ELF-1 (cell line): ENCODE measurements at regions not wholly inside any gene's neighbourhood (a gene's known extent, or its start where the extent isn't known, plus 50 kb on each side); places are given as distances from the start of the nearest gene placed in this dataset.
A peak's percentile ranks its signal among the peaks of the same experiment; 100 is the strongest.

Source experiments
- DNase-seq: peaks from one replicate; pipeline ENCODE4 v3.0.0-alpha.2; 2016; ENCODE audit warnings: low read depth, low spot score

DNA sequence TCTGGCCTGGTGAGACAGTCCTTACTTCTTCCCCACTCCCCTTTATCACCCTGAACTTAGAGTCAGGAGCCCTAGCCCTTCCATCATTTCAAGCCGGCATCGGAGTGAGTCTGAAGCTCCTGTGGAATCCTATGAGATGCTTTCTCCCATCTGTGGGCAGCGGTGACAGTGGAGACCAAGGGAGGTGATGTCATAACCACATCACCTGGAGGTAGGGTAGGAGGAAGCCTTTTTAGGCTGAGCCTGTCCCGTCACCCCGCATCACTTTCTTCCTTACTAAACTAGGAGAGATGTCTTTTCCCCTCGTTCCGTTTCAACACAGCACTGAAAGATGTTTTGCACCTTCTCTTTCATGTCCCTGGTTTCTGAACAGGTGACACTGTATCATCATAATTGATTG lies 124.1 kb upstream of the WWC1 start:
- no peak for DNase-seq

DNA sequence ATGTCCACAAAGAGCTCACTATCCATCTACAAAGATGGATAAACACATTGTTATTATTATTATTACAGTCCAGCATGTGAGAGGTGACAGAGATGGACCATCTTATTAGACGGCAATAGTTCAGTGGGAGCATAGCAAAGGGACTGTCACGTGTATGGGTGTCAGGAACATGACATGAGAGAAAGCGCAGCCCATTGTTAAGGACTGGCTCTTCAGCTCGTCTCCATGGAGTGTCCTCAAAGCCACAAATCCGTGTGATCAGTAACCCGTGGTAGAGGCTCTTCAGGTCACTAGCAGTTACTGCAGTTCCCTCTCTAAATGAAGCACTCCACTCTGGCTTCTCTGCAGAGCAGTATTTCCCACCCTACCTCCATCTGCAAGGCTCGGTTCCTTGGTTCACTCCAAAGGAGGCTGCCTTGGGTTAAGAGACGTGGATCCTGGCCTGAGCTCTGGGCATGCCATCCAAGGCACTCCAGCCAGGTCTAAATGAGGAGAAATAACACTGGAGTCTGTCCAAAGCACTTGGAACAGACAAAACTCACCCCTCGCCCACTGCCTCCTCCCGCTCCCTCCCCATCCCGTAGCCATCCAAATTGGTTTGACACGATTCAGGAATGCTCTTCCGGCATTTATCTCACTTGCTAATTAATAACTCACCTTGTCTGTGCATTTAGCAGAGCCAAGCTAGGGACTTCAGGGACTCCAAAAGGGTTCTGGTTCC lies 122.3 kb upstream of the WWC1 start:
- DNase-seq = no peak

DNA sequence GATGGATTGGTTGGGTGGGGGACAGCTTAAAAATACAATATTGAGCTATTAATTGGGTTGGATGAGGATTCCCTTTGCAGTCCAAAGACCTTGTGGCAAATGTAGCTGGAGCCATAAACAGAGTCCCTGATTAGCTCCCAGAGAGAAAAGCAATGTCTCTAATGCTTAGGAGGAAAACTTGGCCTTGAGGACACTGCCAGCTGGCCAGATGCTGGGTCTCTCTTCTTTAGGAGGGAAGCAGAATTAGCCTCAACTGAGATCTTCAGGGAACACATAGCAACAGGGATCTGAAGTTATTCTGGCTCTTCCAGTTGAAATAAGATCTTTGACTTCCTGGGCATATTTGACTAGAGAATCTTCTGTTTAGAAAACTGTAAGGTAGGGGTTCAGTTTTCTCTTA lies 121.7 kb upstream of the WWC1 start:
- DNase-seq = no peak

DNA sequence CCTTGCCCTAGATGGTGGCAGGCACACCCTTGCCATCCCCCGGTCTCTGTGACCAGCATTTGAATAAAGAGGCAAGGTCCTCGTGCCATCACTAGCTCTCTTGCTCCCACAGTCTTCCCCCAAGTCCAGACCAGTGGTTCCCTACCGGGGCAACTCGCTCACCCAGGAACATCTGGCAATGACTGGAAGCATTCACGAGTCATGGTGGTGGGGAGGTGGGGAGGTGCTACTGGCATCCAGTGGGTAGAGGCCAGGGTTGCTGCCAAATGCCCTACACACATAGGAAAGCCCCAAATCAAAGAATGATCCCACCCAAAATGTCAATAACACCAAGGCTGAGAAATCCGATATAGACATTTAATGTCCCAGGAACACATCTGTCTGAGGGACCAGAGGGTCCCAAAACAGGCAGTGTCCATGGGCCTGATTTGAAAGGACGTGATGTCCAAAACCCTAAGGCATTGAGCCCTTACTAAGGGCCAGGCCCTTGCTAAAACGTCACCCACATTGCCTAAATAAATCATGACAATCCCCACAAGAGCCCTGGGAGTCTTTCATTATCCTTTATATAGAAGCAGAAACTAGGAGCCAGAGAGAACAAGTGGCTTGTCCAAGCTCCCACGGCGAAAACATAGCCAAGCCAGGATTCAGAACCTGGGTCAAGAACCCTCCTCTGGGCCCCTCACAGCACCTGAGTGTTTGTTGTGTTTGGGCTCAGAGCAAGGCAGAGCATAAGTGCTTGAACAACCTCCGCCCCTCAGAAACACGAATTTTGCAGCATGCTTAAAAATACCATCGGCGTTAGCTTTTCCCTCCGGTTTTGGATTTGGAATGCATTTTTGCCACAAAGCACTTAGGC lies 119.3 kb upstream of the WWC1 start:
- no peak for DNase-seq

- no peak for DNase-seq
Measured at GRCh38 chr5:168172760-168173223, 118.7 kb upstream of the WWC1 start.

DNA sequence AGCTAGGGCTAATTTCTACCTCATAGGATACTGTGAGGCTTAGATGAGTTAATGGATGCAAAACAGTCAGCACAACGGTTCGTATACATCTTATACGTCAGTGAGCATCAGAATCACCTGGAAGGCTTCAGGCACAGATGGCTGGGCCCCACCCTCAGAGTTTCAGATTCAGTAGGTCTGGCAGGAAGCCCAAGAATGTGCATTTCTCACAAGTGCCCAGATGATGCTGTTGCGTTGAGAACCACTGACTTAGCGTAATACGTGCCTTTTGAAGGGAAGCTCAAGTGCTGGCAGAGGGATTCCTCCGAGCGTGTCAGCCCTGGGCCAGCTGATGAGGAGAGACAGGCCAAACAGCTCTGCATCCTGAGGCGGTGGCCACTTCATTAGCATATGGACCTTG lies 117.1 kb upstream of the WWC1 start:
- DNase-seq = peak; percentile 36

DNA sequence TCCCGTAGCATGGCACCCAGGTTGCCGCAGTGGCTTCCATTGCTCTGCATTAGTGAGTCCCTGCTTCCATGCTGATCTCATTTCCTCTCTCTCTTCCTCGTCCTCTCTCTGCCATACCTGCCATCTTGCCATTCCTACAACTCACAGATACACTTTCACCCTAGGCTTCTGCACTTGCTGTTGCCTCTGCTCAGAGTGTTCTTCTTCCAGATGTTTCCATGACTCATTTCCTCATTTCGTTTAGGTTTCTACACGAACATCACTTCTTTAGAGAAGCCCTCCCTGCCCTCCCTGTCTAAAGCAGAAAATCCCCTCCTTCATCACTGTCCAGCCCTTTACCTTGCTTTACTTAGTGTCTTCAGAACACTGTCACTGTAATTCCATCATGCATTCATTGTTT lies 115.2 kb upstream of the WWC1 start:
- DNase-seq = no peak

- no peak for DNase-seq
Measured at GRCh38 chr5:168176941-168177340, 114.5 kb upstream of the WWC1 start.

- peak; percentile 93 for DNase-seq
Measured at GRCh38 chr5:168177831-168178450, 113.5 kb upstream of the WWC1 start.

GRCh38 chr5:168179192-168179593 lies 112.3 kb upstream of the WWC1 start:
- no peak for DNase-seq

DNA sequence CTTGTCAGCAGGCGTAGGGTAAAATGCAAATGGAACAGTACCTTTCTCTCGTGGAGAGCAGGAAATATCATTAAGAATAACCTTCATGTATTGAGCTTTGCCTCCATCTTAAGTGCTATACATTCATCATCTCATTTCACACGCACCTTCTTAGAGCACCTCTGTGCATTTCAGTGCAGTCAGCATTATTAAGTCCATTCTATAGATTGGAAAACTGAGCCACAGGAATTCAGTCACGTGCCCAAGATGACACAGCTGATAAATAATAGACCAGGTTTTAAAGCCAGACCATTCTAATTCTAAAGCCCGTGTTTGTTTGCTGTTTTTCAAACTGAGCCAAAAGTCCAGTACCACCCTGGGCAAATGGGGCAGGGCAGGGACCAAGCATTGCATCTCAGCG lies 109.2 kb upstream of the WWC1 start:
- DNase-seq = no peak

- DNase-seq = no peak
Measured at GRCh38 chr5:168184103-168184502, 107.3 kb upstream of the WWC1 start.

DNA sequence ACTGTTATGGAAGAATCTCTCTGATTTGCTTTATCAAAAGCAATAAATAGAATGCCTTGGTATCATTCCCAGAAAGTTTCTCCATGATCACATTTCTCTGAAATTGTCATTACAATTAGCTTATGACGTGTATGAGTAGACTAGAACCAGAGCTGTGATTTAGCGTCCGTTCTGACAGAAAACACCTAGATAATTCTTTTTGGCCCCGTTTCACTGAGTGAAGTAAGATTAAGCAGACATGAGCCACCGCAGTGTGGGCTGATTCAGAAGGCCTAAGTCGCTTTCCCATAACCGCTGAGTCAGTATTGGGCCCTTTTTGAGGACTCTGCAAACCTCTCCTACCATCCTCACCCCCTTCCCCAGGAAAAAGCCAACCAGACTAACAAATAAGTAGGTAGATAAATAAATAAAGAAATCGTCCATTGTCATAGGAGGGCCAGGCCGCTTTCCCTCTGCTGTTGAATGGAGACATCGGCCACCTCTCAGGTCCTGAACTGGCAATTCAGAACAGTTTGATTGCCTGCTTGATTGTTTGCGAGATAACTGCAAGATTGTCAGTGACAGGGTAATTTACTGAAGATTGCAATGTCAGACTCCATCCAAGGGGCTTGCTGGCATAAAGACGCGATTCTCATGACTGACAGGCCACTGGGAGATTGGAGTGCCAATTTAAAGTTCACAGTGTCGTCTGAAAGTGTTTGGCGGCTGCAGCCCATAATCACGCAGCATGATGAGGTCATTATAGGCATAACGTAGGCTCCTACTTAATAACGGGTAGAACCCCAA lies 105.0 kb upstream of the WWC1 start:
- no peak for DNase-seq

DNA sequence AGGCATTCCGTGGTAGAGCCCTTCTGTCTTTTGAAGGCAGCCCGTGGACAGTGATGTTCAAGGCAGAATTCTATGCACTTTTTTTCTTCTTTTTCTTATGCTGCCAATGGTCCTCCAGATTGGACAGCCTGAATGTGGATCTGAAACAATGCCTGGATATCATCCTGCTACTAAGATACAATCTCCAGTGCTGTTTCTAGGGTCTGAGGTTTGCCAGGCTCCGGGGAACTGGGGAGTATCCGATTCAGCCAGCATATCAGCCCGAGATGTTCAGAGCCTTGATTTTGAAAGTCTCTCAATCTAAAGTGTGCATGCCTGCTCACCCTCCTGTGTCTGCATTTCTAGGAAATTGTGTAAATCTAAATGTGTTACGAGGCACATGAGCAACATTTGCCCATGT lies 103.8 kb upstream of the WWC1 start:
- no peak for DNase-seq

DNA sequence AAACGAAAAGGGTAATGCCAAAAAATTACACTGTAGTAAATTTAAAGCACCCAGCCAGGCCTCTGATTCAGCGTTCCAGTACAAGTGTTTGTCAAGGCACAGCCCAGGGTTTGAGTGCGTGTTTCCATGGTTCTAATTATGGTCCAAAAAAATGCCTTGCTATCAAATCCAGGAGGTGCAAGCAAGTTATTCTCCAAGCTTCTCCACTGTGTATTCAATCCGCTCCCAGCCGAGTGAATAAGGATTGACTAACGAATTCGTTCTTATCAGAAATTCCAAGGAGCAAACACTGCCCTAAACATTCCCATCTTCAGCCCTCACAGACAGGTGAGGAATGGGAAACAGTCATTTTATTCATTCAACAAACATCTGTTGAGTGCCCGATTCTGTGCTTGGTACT lies 103.3 kb upstream of the WWC1 start:
- no peak for DNase-seq

DNA sequence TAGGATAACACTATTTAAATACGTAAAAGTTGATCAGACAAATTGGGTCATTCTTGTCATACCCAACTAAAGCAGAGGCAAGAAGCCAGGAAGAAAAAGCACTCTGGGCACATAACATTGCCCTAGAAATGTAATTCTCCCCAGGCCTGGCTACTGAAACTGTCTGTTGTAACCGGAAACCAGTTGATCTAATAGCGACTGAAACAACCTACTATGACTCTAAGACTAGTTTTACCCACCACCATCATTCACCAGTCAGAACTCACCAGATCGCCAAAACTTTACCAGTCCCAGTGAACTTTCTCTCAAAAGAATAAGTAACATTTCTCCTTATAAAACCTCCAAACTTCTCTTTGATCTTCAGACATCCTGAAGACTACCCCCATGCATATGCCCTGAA lies 99.3 kb upstream of the WWC1 start:
- DNase-seq = no peak

GRCh38 chr5:168193493-168194250 lies 97.8 kb upstream of the WWC1 start:
- no peak for DNase-seq

DNA sequence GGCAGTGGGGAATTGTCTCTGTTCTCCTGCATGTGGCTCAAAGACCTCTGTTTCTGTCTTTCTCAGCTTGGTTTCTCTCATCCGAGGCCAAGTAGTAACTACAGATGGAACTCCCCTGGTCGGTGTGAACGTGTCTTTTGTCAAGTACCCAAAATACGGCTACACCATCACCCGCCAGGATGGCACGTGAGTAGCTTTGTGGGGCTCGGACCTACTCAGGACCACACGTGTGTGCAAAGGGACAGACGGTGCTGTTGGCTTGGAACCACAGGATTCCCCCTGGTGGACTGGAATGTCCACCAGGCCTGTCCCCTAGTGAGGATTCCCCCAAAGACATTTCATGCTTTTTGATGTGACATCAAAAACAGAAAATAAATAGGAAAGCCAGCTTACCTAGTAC lies 96.3 kb upstream of the WWC1 start:
- DNase-seq = no peak

GRCh38 chr5:168198359-168198758 lies 93.1 kb upstream of the WWC1 start:
- no peak for DNase-seq

DNA sequence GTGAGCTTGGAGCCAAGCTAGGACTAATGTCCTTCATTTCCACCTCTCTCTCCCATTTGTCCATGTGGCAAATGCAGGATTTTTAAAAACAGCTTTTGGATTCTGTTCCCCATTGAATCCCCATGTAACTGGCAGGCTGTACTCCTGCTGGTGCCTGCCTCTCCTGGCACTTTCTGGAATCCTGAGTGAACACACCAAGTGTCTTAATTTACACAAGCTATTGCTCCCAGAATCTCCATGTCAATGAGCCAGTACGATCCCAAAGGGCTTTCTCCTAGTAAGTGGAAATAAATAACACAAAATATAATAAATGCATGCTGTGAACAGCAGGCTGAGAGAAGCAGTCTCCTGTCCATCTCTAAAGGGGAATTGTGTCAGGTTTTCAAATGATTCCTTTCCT lies 88.4 kb upstream of the WWC1 start:
- DNase-seq = no peak

DNA sequence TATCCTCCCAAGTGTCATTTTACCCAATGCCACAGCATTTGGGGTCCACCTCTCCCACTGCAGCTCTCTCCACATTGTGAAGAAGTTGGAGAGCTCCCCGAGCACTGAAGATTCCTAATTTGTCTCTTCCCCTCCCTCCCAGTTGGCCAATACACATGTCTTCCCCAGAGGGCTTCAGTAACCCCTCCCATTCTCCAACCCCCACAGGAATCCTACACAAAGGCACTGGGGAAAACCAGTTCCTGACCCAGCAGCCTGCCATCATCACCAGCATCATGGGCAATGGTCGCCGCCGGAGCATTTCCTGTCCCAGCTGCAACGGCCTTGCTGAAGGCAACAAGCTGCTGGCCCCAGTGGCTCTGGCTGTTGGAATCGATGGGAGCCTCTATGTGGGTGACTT lies 87.3 kb upstream of the WWC1 start:
- peak; percentile 81 for DNase-seq
